ENCODE measurements at regions not wholly inside any gene's neighbourhood (a gene's known extent, or its start where the extent isn't known, plus 50 kb on each side); places are given as distances from the start of the nearest gene placed in this dataset.

DNA sequence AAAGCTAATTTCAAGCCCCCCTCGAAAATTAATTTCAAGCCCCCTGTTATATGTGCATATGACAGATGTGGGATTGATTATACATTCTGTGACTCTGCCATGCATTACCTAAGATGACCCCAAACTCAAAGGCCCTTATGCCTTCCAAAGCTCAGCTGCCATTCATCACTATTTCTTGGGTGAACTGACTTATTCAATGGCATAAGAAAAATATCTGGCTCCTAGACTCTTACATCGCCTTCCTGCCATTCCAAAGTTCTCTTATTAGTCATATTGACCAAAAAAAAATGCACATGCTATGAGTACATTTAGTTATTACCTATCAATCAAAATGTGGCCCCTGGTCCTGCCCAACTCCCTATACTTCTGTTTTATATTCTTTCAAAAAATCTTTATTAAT, 291.8 kb upstream of the CHAC2 start:
- TF ChIP-seq CTCF (IDR thresholded peaks at IDR 0.05; ENCODE audit: poor library complexity) (no peak), EZH2 (IDR thresholded peaks at IDR 0.05; ENCODE audit: borderline replicate concordance) (no peak), EZH2phosphoT487 (IDR thresholded peaks at IDR 0.05; ENCODE audit: low read depth, severe bottlenecking, unreplicated experiment) (no peak)
